GM23248 (cell line): ENCODE measurements at regions not wholly inside any gene's neighbourhood (a gene's known extent, or its start where the extent isn't known, plus 50 kb on each side); places are given as distances from the start of the nearest gene placed in this dataset.
A peak's percentile ranks its signal among the peaks of the same experiment; 100 is the strongest.
"Not testable (repeated sequence)": the region's sequence is repeated elsewhere in the genome, so short reads cannot be mapped to it uniquely, and the experiment has no call there.

Experiments
- DNase-seq: peaks from one replicate; pipeline ENCODE4 v3.0.0-alpha.2; 2015
- H2AFZ ChIP-seq: fragments of 200-600 bp; sonication (generic); 2 replicates; pipeline ENCODE4 v1.6.1; 2016; ENCODE audit warnings: antibody characterized with exemption
- H3F3A ChIP-seq: fragments of 200-600 bp; sonication (generic); 2 replicates; pipeline ENCODE4 v1.6.1; 2016; ENCODE audit warnings: mild to moderate bottlenecking, antibody characterized with exemption, mixed run types; ENCODE audit not compliant: insufficient read depth
- H3K27ac ChIP-seq: fragments of 200-600 bp; sonication (generic); 2 replicates; pipeline ENCODE4 v1.5.1; 2016; ENCODE audit warnings: mild to moderate bottlenecking
- H3K27me3 ChIP-seq: fragments of 200-600 bp; sonication (generic); replicated peaks from 2 replicates; pipeline ENCODE4 v1.6.1; 2016; ENCODE audit warnings: mild to moderate bottlenecking; ENCODE audit not compliant: insufficient read depth
- H3K36me3 ChIP-seq: fragments of 200-600 bp; sonication (generic); 2 replicates; pipeline ENCODE4 v1.6.1; 2016; ENCODE audit warnings: low read depth, mild to moderate bottlenecking
- H3K4me1 ChIP-seq: fragments of 200-600 bp; sonication (generic); 2 replicates; pipeline ENCODE4 v1.6.1; 2016; ENCODE audit warnings: mild to moderate bottlenecking; ENCODE audit not compliant: insufficient read depth
- H3K4me2 ChIP-seq: fragments of 200-600 bp; sonication (generic); one replicate; pipeline ENCODE4 v1.6.1; 2016; ENCODE audit warnings: mild to moderate bottlenecking; ENCODE audit not compliant: unreplicated experiment
- H3K4me3 ChIP-seq: fragments of 200-600 bp; sonication (generic); 2 replicates; pipeline ENCODE4 v1.5.1; 2016; ENCODE audit warnings: mild to moderate bottlenecking
- H3K79me2 ChIP-seq: fragments of 200-600 bp; sonication (generic); 2 replicates; pipeline ENCODE4 v1.6.1; 2016; ENCODE audit warnings: mild to moderate bottlenecking; ENCODE audit not compliant: insufficient read depth
- H3K9ac ChIP-seq: fragments of 200-600 bp; sonication (generic); 2 replicates; pipeline ENCODE4 v1.6.1; 2016; ENCODE audit warnings: mild to moderate bottlenecking
- H3K9me2 ChIP-seq: fragments of 200-600 bp; sonication (generic); 2 replicates; pipeline ENCODE4 v1.6.1; 2016; ENCODE audit warnings: mixed run types, mild to moderate bottlenecking, moderate library complexity; ENCODE audit not compliant: insufficient read depth
- H3K9me3 ChIP-seq: fragments of 200-600 bp; sonication (generic); one replicate; pipeline ENCODE4 v1.6.1; 2017; ENCODE audit warnings: low read depth
- H4K20me1 ChIP-seq: fragments of 200-600 bp; sonication (generic); 2 replicates; pipeline ENCODE4 v1.6.0; 2016; ENCODE audit not compliant: insufficient read depth
- EZH2 ChIP-seq: fragments of 200-600 bp; sonication (generic); IDR thresholded peaks from 2 replicates; pipeline ENCODE4 v1.6.1; 2018; ENCODE audit warnings: antibody characterized with exemption, mild to moderate bottlenecking; ENCODE audit not compliant: insufficient read depth, poor library complexity, severe bottlenecking
- EZH2phosphoT487 ChIP-seq: fragments of 200-600 bp; sonication (generic); IDR thresholded peaks from 2 replicates; pipeline ENCODE4 v1.6.1; 2018; ENCODE audit warnings: antibody characterized with exemption, moderate library complexity, mild to moderate bottlenecking, low read depth; ENCODE audit not compliant: insufficient read depth
- WGBS, 2 experiments: methylation state at CpG; one replicate each; pipeline ENCODE4 v1.1.6; 2015 to 2017; ENCODE audit warnings: low lambda C conversion rate in 2 of 2, low coverage in 1 of 2; ENCODE audit errors: missing lambda C conversion rate in 2 of 2; 5-methylcytosine and 5-hydroxymethylcytosine counted together
- in situ Hi-C: fragments of 300-500 bp; cut with MboI; formaldehyde crosslinking; loops from 2 replicates; pipeline ENCODE4 v1.15.0; 2020

GRCh38 chr1:82139751-82140468, 339.2 kb downstream of the ADGRL2 start:
- in situ Hi-C loops = no loop called here
- WGBS, 2 experiments = 53 to 56% methylated on average over 8 of the region's 8 CpGs
- no peaks in the 10 kb centered on the region for H3K27me3 ChIP-seq

GRCh38 chr1:82136351-82136750, 335.6 kb downstream of the ADGRL2 start:
- H3K9ac ChIP-seq, DNase-seq, H3F3A ChIP-seq, H3K79me2 ChIP-seq, H3K9me2 ChIP-seq, H3K4me2 ChIP-seq, H3K27ac ChIP-seq, H3K4me3 ChIP-seq, H3K9me3 ChIP-seq, H3K27me3 ChIP-seq, H3K36me3 ChIP-seq, in situ Hi-C loops, H3K4me1 ChIP-seq, H2AFZ ChIP-seq, H4K20me1 ChIP-seq: not testable (repeated sequence)
- 73 to 75% methylated on average over 19 to 20 of the region's 20 CpGs for WGBS, 2 experiments

More at GRCh38 chr1:82139751-82140468, 339.2 kb downstream of the ADGRL2 start:
- Histone ChIP-seq H2AFZ (no peak overlapping the region), H3F3A (no peaks in the 10 kb centered on the region), H3K9me3 (no peaks in the 10 kb centered on the region), H3K79me2 (no peaks in the 10 kb centered on the region), H3K9ac (no peak overlapping the region), H3K9me2 (no peaks in the 10 kb centered on the region), H3K4me2 (no peak overlapping the region), H3K4me1 (no peaks in the 10 kb centered on the region), H3K27ac (no peak overlapping the region), H3K4me3 (no peak overlapping the region), H4K20me1 (no peaks in the 10 kb centered on the region), H3K36me3 (no peaks in the 10 kb centered on the region)
- no peak for TF ChIP-seq EZH2phosphoT487
- TF ChIP-seq EZH2 = no peak
- no peak for DNase-seq

- no peaks in the 10 kb centered on the region for H3F3A ChIP-seq
- no peak overlapping the region for H3K9ac ChIP-seq
- no peaks in the 10 kb centered on the region for H3K27me3 ChIP-seq
- no peaks in the 10 kb centered on the region for H4K20me1 ChIP-seq
- H3K4me1 ChIP-seq = no peaks in the 10 kb centered on the region
- TF ChIP-seq EZH2phosphoT487 (no peak), EZH2 (no peak)
- no peaks in the 10 kb centered on the region for H3K9me2 ChIP-seq
- H2AFZ ChIP-seq = no peak overlapping the region
- no peaks in the 10 kb centered on the region for H3K36me3 ChIP-seq
- H3K4me3 ChIP-seq = no peak overlapping the region
- WGBS, 2 experiments = 46 to 70% methylated on average over 1 of the region's 1 CpG
- no peak overlapping the region for H3K27ac ChIP-seq
- H3K4me2 ChIP-seq = no peak overlapping the region
- no peaks in the 10 kb centered on the region for H3K9me3 ChIP-seq
- no peak for DNase-seq
- no peaks in the 10 kb centered on the region for H3K79me2 ChIP-seq
- in situ Hi-C loops = no loop called here
These were observed 325.1 kb downstream of the ADGRL2 start for GRCh38 chr1:82125866-82126265.

- Histone ChIP-seq H2AFZ (no peak overlapping the region), H3K9me3 (no peaks in the 10 kb centered on the region), H3K27ac (no peak overlapping the region), H3K79me2 (no peaks in the 10 kb centered on the region), H3K9me2 (no peaks in the 10 kb centered on the region), H3K27me3 (no peaks in the 10 kb centered on the region), H4K20me1 (no peaks in the 10 kb centered on the region), H3K9ac (no peak overlapping the region), H3K4me3 (no peak overlapping the region), H3K36me3 (no peaks in the 10 kb centered on the region), H3K4me2 (no peak overlapping the region), H3K4me1 (no peaks in the 10 kb centered on the region), H3F3A (no peaks in the 10 kb centered on the region)
- in situ Hi-C loops = no loop called here
- WGBS, 2 experiments = 45 to 47% methylated on average over 3 of the region's 3 CpGs
- TF ChIP-seq EZH2 = no peak
- TF ChIP-seq EZH2phosphoT487 = no peak
- peak; percentile 1 for DNase-seq
These were observed 324.4 kb downstream of the ADGRL2 start for GRCh38 chr1:82125119-82125518.

GRCh38 chr1:82121421-82121820, 320.7 kb downstream of the ADGRL2 start:
- no peaks in the 10 kb centered on the region for H3F3A ChIP-seq
- H4K20me1 ChIP-seq = no peaks in the 10 kb centered on the region
- H3K4me3 ChIP-seq = no peak overlapping the region
- H3K9me3 ChIP-seq = no peaks in the 10 kb centered on the region
- in situ Hi-C loops = no loop called here
- H3K9me2 ChIP-seq = no peaks in the 10 kb centered on the region
- H3K9ac ChIP-seq = no peak overlapping the region
- no peaks in the 10 kb centered on the region for H3K27me3 ChIP-seq
- WGBS, 2 experiments = 58 to 66% methylated on average over 2 of the region's 2 CpGs
- no peak for DNase-seq
- no peaks in the 10 kb centered on the region for H3K36me3 ChIP-seq
- no peak overlapping the region for H3K27ac ChIP-seq
- no peaks in the 10 kb centered on the region for H3K4me1 ChIP-seq
- H3K4me2 ChIP-seq = no peak overlapping the region
- no peaks in the 10 kb centered on the region for H3K79me2 ChIP-seq
- no peak overlapping the region for H2AFZ ChIP-seq
- no peak for TF ChIP-seq EZH2phosphoT487
- no peak for TF ChIP-seq EZH2
